DND-41 (cell line): ENCODE measurements at regions not wholly inside any gene's neighbourhood (a gene's known extent, or its start where the extent isn't known, plus 50 kb on each side); places are given as distances from the start of the nearest gene placed in this dataset.
"Not testable (repeated sequence)": the region's sequence is repeated elsewhere in the genome, so short reads cannot be mapped to it uniquely, and the experiment has no call there.

Source experiments
- EZH2 ChIP-seq: IDR thresholded peaks from 3 replicates; pipeline ENCODE4 v1.6.1; 2012; ENCODE audit warnings: borderline replicate concordance, low read depth, mild to moderate bottlenecking, moderate library complexity, low read length, inconsistent platforms; ENCODE audit not compliant: severe bottlenecking
- TF ChIP-seq, protein P1 (sequence below): IDR thresholded peaks from 2 replicates; pipeline ENCODE4 v1.5.1; 2012; ENCODE audit warnings: borderline replicate concordance, low read length, moderate library complexity, mild to moderate bottlenecking; ENCODE audit not compliant: poor library complexity, severe bottlenecking; ENCODE audit errors: extremely low read depth

DNA sequence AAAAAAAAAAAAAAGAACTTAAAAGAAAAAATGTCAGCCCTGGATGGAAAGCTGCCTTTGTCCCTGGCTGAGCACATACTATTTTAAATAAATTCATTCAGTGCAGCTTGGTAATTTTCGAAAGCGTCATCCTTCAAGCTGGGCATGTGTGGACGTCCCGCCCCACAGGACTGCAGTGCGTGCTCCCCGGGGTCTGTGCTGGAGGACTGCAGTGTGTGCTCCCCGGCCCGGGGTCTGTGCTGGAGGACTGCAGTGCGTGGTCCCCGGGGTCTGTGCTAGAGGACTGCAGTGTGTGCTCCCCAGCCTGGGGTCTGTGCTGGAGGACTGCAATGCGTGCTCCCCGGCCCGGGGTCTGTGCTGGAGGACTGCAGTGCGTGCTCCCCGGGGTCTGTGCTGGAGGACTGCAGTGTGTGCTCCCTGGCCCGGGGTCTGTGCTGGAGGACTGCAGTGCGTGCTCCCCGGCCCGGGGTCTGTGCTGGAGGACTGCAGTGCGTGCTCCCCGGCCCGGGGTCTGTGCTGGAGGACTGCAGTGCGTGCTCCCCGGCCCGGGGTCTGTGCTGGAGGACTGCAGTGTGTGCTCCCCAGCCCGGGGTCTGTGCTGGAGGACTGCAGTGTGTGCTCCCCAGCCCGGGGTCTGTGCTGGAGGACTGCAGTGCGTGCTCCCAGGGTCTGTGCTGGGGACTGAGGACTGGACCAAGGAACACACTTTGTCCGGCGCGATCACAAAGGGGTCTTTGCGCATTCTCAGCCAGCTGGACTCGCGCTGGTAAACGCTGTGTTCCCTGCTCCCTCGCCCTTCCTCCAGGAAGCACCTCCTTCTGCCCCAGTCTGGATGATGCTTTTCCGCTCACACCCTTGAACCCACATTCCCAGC is 86.3 kb downstream of the CPN2 start:
- TF ChIP-seq, protein P1, sequence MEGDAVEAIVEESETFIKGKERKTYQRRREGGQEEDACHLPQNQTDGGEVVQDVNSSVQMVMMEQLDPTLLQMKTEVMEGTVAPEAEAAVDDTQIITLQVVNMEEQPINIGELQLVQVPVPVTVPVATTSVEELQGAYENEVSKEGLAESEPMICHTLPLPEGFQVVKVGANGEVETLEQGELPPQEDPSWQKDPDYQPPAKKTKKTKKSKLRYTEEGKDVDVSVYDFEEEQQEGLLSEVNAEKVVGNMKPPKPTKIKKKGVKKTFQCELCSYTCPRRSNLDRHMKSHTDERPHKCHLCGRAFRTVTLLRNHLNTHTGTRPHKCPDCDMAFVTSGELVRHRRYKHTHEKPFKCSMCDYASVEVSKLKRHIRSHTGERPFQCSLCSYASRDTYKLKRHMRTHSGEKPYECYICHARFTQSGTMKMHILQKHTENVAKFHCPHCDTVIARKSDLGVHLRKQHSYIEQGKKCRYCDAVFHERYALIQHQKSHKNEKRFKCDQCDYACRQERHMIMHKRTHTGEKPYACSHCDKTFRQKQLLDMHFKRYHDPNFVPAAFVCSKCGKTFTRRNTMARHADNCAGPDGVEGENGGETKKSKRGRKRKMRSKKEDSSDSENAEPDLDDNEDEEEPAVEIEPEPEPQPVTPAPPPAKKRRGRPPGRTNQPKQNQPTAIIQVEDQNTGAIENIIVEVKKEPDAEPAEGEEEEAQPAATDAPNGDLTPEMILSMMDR = not testable (repeated sequence)
- TF ChIP-seq EZH2 = not testable (repeated sequence)
